NOMO-1 treated with dmso at 0.1 percent for 144 hours (cell line): ENCODE measurements at regions not wholly inside any gene's neighbourhood (a gene's known extent, or its start where the extent isn't known, plus 50 kb on each side); places are given as distances from the start of the nearest gene placed in this dataset.

ENCODE experiments used
- DNase-seq: peaks from one replicate; lab custom pipeline; 2025; ENCODE audit not compliant: unreplicated experiment; lab: John Stamatoyannopoulos, UW

DNA sequence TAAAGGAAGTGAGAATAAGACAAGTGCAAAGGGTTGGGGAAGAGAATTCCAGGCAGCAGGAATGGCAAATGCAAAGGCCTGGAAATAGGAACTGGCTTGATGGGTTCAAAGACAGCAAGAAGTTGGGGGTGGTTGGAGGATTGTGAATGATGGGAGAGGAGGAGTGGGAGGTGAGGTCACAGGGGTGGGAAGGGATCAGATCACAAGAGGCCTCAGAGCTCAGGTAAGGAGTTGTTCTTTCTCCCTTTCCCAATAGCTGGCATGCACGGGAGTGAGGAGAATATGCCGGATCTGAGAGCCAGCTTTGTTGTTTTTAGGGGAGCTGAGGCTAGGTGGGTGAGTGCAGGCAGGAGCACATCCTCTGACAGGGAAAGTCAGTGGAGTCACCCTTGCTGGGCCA is 94.0 kb upstream of the RAB3GAP2 start:
- no peak for DNase-seq

- no peak for DNase-seq
These were observed 91.1 kb upstream of the RAB3GAP2 start for GRCh38 chr1:220363196-220363837.

- DNase-seq = no peak
These were observed 85.0 kb upstream of the RAB3GAP2 start for GRCh38 chr1:220356981-220357850.

DNA sequence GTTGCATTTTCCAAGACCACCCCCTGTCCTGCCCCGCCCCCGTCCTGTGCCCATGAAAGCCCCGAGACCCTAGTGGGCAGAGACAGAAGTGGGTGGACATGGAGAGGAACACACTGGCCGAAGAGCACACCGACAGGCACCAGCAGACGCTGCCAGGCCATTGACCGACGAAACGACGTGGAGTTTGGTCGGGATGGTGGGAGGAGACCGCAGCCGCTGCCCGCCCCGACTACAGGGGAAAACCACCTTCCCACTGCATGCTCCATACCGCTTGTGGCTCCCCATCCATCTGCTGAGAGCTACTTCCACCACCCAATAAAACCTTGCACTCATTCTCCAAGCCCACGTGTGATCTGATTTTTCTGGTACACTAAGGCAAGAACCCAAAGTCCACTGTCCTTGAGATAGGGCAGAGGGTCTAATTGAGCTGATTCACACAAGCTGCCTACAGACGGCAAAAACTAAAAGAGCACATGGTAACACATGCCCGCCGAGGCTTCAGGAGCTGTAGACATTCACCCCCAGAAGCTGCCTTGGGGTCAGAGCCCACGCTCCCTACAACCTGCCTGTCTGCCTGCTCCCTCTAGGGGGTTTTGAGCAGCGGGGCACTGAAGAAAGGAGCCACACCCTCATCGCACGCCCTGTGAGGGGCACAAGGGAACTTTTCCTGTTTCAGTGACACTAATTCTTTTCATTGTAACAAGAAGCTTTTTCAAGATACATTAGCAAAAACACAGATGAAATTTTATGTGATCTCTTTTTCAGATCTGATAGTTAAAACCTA is 81.2 kb upstream of the RAB3GAP2 start:
- no peak for DNase-seq

DNA sequence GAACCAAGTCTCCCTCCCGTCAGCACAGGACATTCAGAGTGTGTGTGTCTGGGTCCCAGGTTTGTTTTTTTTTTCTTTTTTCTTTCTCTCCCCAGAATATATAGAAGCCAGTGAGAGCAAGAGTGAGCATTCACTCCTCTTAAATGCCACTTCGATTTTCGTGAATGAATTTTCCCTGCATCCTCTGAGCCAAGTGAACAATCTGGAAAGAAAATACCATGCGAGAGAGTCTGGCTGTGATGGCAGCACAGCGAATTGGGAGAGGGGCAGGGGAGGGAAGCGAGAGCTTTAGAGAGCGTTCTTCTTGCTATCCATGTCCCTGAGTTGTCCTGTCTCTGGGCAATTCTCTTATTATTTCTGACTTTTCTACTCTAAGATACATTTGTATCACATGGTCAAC is 76.0 kb upstream of the RAB3GAP2 start:
- no peak for DNase-seq

DNA sequence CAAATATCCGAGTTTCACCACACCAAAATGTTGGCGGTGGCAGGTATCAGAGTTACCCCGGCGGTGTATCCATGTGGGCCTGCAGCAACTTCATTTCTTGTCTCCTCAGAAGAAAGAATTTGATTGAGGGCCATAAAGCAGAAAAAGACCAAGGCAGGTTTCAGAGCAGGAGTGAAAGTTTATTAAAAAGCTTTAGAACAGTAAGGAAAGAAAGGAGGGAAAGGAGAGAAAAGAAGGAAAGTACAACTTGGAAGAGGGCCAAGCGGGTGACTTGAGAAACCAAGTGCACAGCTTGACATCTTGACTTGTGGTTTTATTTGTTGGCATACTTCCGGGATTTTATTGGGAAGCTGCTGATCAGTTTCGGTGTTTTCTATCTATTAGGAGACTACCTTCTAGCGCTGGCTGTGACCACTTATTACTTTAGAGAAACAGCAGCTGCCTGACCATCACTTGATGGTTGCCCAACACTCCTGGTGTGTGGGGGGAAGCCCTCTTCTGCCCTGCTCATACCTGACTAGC is 75.5 kb upstream of the RAB3GAP2 start:
- DNase-seq = no peak

- no peak for DNase-seq
These were observed 72.5 kb upstream of the RAB3GAP2 start for GRCh38 chr1:220344745-220345144.

- no peak for DNase-seq
These were observed 70.6 kb upstream of the RAB3GAP2 start for GRCh38 chr1:220342853-220343252.

DNA sequence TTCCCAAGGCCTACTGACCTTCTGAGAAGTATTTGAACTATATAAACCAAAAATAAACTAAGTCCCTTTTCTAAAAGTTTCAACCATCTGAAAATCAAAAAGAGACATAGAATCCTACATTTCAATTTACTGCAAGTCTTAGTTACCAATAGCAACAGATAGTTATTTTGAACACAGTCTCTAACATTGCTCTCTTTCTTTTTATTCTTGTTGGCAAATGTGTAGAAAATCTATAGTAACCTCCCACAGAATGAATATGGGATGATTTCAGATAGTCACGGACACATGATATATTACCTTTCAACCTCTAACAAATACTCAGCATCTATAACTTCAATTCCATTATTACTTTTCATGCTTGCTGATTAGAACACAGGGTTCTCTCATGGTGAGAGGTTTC is 68.9 kb upstream of the RAB3GAP2 start:
- DNase-seq = no peak

DNA sequence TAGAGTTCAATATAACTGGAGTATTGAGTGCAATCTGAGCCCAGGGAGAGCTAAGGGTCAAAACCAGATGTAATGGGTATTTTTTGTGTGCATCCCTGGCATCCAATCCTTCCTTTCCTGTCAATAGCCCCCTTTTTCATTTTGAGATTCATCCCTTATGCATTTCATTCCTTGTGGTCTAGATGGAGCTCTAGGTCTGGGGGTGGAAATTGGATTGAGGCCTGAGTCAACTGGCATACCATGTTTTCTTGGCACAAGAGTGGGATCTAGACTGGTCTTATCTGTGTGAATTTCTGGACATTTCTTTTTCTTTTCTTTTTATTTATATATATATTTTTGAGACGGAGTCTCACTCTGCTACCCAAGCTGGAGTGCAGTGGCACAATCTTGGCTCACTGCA is 67.3 kb upstream of the RAB3GAP2 start:
- DNase-seq = no peak

- DNase-seq = no peak
These were observed 66.5 kb upstream of the RAB3GAP2 start for GRCh38 chr1:220338759-220339158.

- DNase-seq = no peak
These were observed 64.3 kb upstream of the RAB3GAP2 start for GRCh38 chr1:220336391-220337031.

DNA sequence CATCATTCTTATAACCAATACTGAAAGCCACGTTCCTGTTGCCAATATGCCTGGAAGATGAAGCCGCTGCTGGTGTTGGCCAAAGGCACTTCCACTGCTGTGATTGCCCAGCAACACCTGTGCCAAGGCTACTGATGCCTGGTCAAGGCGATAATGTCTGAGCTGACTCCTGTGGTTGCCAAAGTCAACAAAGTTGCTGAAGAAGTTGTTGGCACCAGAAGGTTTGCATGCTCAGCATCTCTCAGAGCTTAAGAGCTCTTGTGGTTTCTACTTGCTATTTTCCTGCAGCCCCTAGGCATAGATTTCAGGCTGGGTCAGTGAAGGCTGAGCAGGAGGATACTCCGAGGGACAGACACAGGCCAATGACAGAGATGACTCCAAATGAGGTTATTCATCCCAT is 63.4 kb upstream of the RAB3GAP2 start:
- no peak for DNase-seq

GRCh38 chr1:220331318-220331717 is 59.1 kb upstream of the RAB3GAP2 start:
- DNase-seq = no peak

GRCh38 chr1:220330265-220330664 is 58.0 kb upstream of the RAB3GAP2 start:
- peak; percentile 53 for DNase-seq

DNA sequence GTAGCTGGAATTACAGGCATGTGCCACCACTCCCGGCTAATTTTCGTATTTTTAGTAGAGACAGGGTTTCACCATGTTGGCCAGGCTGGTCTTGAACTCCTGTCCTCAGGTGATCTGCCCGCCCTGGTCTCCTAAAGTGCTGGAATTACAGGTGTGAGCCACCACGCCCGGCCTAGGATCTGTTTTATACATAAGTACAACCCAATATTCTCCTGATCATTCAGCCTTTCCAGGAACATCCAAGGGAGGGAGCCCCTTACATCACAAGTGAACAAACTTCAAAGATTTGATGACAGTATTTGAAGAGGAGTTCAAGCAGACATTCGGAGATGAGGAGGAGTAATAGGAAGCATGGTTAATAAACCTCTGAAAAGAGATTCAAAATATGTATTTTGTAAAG is 54.9 kb upstream of the RAB3GAP2 start:
- no peak for DNase-seq

GRCh38 chr1:220326578-220326977 is 54.3 kb upstream of the RAB3GAP2 start:
- DNase-seq = no peak

GRCh38 chr1:220325306-220325995 is 53.2 kb upstream of the RAB3GAP2 start:
- DNase-seq = no peak

- DNase-seq = no peak
These were observed 51.5 kb upstream of the RAB3GAP2 start for GRCh38 chr1:220323717-220324116.

- no peak for DNase-seq
These were observed 50.3 kb upstream of the RAB3GAP2 start for GRCh38 chr1:220322570-220322969.
